H1 (cell line): ENCODE measurements at regions not wholly inside any gene's neighbourhood (a gene's known extent, or its start where the extent isn't known, plus 50 kb on each side); places are given as distances from the start of the nearest gene placed in this dataset.

Experiments used
- CTCF ChIA-PET: fragments of 300-600 bp; sonication (Branson Sonifier 250); formaldehyde crosslinking; loops from one replicate; lab custom pipeline; 2021; ENCODE audit not compliant: partially characterized antibody; lab: Charles Lee
- POLR2A ChIA-PET: fragments of 300-600 bp; sonication (Branson Sonifier 250); formaldehyde crosslinking; loops from one replicate; lab custom pipeline; 2021; ENCODE audit warnings: inconsistent platforms; ENCODE audit not compliant: partially characterized antibody; lab: Charles Lee
- DNase-seq, 2 experiments: peaks; one replicate each; pipeline versions ENCODE4 v3.0.0 to v3.0.0-alpha.2; 2010 to 2022; ENCODE audit warnings: low spot score in 2 of 2, low read depth in 1 of 2, mixed read lengths in 1 of 2
- FAIRE-seq: peaks from 2 replicates; lab custom pipeline; 2011; peaks lifted over from hg19 to GRCh38; lab: Jason Lieb, UNC
- H2AFZ ChIP-seq: 2 replicates; pipeline ENCODE4 v1.8.1; 2012; ENCODE audit warnings: low read length, inconsistent platforms
- H2AK5ac ChIP-seq: 2 replicates; pipeline ENCODE4 v1.6.1; 2013; ENCODE audit warnings: low read depth, low read length
- H2BK120ac ChIP-seq: replicated peaks from 2 replicates; pipeline ENCODE3; 2013; ENCODE audit warnings: low read depth, low read length, inconsistent platforms
- H2BK12ac ChIP-seq: 2 replicates; pipeline ENCODE4 v1.6.1; 2013; ENCODE audit warnings: low read depth, low read length
- H2BK15ac ChIP-seq: 2 replicates; pipeline ENCODE4 v1.6.1; 2013; ENCODE audit warnings: low read length
- H2BK20ac ChIP-seq: 2 replicates; pipeline ENCODE4 v1.6.1; 2013; ENCODE audit warnings: low read length
- H2BK5ac ChIP-seq: 2 replicates; pipeline ENCODE4 v1.6.1; 2013; ENCODE audit warnings: low read depth, low read length
- H3K14ac ChIP-seq: 2 replicates; pipeline ENCODE4 v1.6.1; 2013; ENCODE audit warnings: inconsistent platforms; ENCODE audit not compliant: insufficient read length
- H3K18ac ChIP-seq: 2 replicates; pipeline ENCODE4 v1.6.1; 2013; ENCODE audit warnings: low read length; ENCODE audit errors: extremely low read depth
- H3K23ac ChIP-seq: 2 replicates; pipeline ENCODE4 v1.6.1; 2013; ENCODE audit warnings: inconsistent platforms; ENCODE audit not compliant: insufficient read length
- H3K23me2 ChIP-seq: 2 replicates; pipeline ENCODE4 v1.6.1; 2013; ENCODE audit warnings: low read depth, low read length
- H3K27ac ChIP-seq: 2 replicates; pipeline ENCODE4 v1.6.1; 2011; ENCODE audit warnings: low read depth, low read length, inconsistent platforms
- H3K27me3 ChIP-seq, 4 experiments: replicated peaks in 1 of 4; 1 replicate in 1 of 4; 2 replicates in 3 of 4; pipeline versions ENCODE4 v1.6.1 to v1.8.1; 2011 to 2013; ENCODE audit warnings: low read length in 3 of 4, mild to moderate bottlenecking in 3 of 4, inconsistent platforms in 2 of 4, mixed read lengths in 2 of 4, moderate library complexity in 1 of 4; ENCODE audit not compliant: control insufficient read depth in 3 of 4, insufficient read depth in 3 of 4; ENCODE audit errors: extremely low read depth in 1 of 4
- H3K36me3 ChIP-seq, 4 experiments: 2 replicates each; pipeline versions ENCODE4 v1.6.1 to v1.8.1; 2011 to 2013; ENCODE audit warnings: mild to moderate bottlenecking in 4 of 4, low read length in 3 of 4, moderate library complexity in 2 of 4, control low read depth in 1 of 4, inconsistent platforms in 1 of 4; ENCODE audit not compliant: insufficient read depth in 4 of 4, control insufficient read depth in 2 of 4
- H3K4ac ChIP-seq: replicated peaks from 2 replicates; pipeline ENCODE3; 2013; ENCODE audit warnings: low read length, low read depth, mixed read lengths, inconsistent platforms; ENCODE audit not compliant: insufficient read length
- H3K4me1 ChIP-seq, 4 experiments: replicated peaks in 1 of 4; 1 replicate in 1 of 4; 2 replicates in 3 of 4; pipeline versions ENCODE4 v1.6.1 to v1.8.1; 2011 to 2013; ENCODE audit warnings: low read length in 3 of 4, inconsistent platforms in 2 of 4, mixed read lengths in 1 of 4; ENCODE audit not compliant: insufficient read depth in 4 of 4, control insufficient read depth in 3 of 4
- H3K4me2 ChIP-seq, 2 experiments: 2 replicates each; pipeline versions ENCODE4 v1.6.1 to v1.8.1; 2011 to 2013; ENCODE audit warnings: low read depth in 2 of 2, low read length in 2 of 2, control low read depth in 1 of 2, inconsistent platforms in 1 of 2, mild to moderate bottlenecking in 1 of 2; ENCODE audit not compliant: insufficient read depth in 1 of 2
- H3K4me3 ChIP-seq, 4 experiments: fragments of 200-600, 300-600 bp in 1 of 4; sonication (generic), shearing (Covaris generic), sonication (Bioruptor Twin) in 1 of 4; 2 replicates each; pipeline versions ENCODE4 v1.5.1 to v1.8.1; 2011 to 2016; ENCODE audit warnings: low read length in 4 of 4, low read depth in 3 of 4, control low read depth in 2 of 4, inconsistent platforms in 2 of 4, mild to moderate bottlenecking in 2 of 4, mixed read lengths in 1 of 4, moderate library complexity in 1 of 4; ENCODE audit not compliant: insufficient read depth in 2 of 4; ENCODE audit errors: extremely low read depth in 1 of 4
- H3K56ac ChIP-seq: replicated peaks from 2 replicates; pipeline ENCODE3; 2013; ENCODE audit warnings: low read depth, mild to moderate bottlenecking, mixed read lengths, low read length, inconsistent platforms; ENCODE audit not compliant: insufficient read length
- H3K79me1 ChIP-seq: 2 replicates; pipeline ENCODE4 v1.6.1; 2013; ENCODE audit warnings: low read depth, low read length, control low read depth
- H3K79me2 ChIP-seq, 2 experiments: 2 replicates each; pipeline versions ENCODE4 v1.6.1 to v1.8.1; 2012 to 2013; ENCODE audit warnings: low read length in 2 of 2, mild to moderate bottlenecking in 2 of 2, inconsistent platforms in 1 of 2; ENCODE audit not compliant: insufficient read depth in 2 of 2, control insufficient read depth in 1 of 2
- H3K9ac ChIP-seq, 4 experiments: replicated peaks in 1 of 4; 1 replicate in 1 of 4; 2 replicates in 3 of 4; pipeline versions ENCODE4 v1.6.1 to v1.8.1; 2011 to 2013; ENCODE audit warnings: low read depth in 3 of 4, low read length in 3 of 4, control low read depth in 2 of 4, mild to moderate bottlenecking in 2 of 4, moderate library complexity in 2 of 4, inconsistent platforms in 1 of 4; ENCODE audit errors: extremely low read depth in 1 of 4
- H3K9me3 ChIP-seq, 2 experiments: 2 replicates each; pipeline versions ENCODE4 v1.6.1 to v1.8.1; 2012 to 2013; ENCODE audit warnings: mild to moderate bottlenecking in 2 of 2, moderate library complexity in 2 of 2, control low read depth in 1 of 2, inconsistent platforms in 1 of 2, low read depth in 1 of 2, low read length in 1 of 2, mixed read lengths in 1 of 2; ENCODE audit not compliant: insufficient read depth in 2 of 2
- H4K20me1 ChIP-seq, 2 experiments: replicated peaks in 1 of 2; 2 replicates each; pipeline versions ENCODE3 to v1.8.1; 2011 to 2013; ENCODE audit warnings: inconsistent platforms in 2 of 2, low read length in 2 of 2, mild to moderate bottlenecking in 1 of 2; ENCODE audit not compliant: insufficient read depth in 2 of 2, control insufficient read depth in 1 of 2
- H4K5ac ChIP-seq: 2 replicates; pipeline ENCODE4 v1.6.1; 2013; ENCODE audit warnings: low read length, low read depth, mixed read lengths, inconsistent platforms; ENCODE audit not compliant: insufficient read length
- H4K8ac ChIP-seq: 2 replicates; pipeline ENCODE4 v1.8.0; 2013; ENCODE audit warnings: mild to moderate bottlenecking, moderate library complexity, low read length, inconsistent platforms; ENCODE audit not compliant: insufficient read depth; ENCODE audit errors: extremely low read depth
- H4K91ac ChIP-seq: replicated peaks from 2 replicates; pipeline ENCODE3; 2013; ENCODE audit warnings: low read length, mixed read lengths, inconsistent platforms; ENCODE audit not compliant: insufficient read length
- ASH2L ChIP-seq: fragments of 200-600, 300-600 bp; sonication (generic); IDR thresholded peaks from one replicate; pipeline ENCODE4 v1.7.1; 2017; ENCODE audit warnings: low read length
- ATF3 ChIP-seq: IDR thresholded peaks from 2 replicates; pipeline ENCODE4 v1.6.1; 2011; ENCODE audit warnings: low read depth, mild to moderate bottlenecking, low read length; ENCODE audit not compliant: insufficient read depth
- BCL11A ChIP-seq, 2 experiments: IDR thresholded peaks; one replicate each; pipeline ENCODE4 v1.6.1; 2011; ENCODE audit warnings: low read depth in 2 of 2, low read length in 2 of 2, mild to moderate bottlenecking in 2 of 2
- EZH2 ChIP-seq: fragments of 200-600 bp; sonication (generic); IDR thresholded peaks from 2 replicates; pipeline ENCODE4 v1.7.1; 2012; ENCODE audit warnings: low read depth, mild to moderate bottlenecking, moderate library complexity, low read length, inconsistent platforms; ENCODE audit not compliant: severe bottlenecking
- JUN ChIP-seq: IDR thresholded peaks from 2 replicates; pipeline ENCODE4 v1.6.1; 2011; ENCODE audit warnings: low read depth, mild to moderate bottlenecking, improper control_type of control experiment, low read length
- POLR2AphosphoS5 ChIP-seq: IDR thresholded peaks from 2 replicates; pipeline ENCODE4 v1.6.1; 2011; ENCODE audit warnings: low read depth, low read length
- RBBP5 ChIP-seq: IDR thresholded peaks from 2 replicates; pipeline ENCODE4 v1.7.1; 2012; ENCODE audit warnings: low read depth, mild to moderate bottlenecking, inconsistent platforms, low read length, moderate library complexity, borderline replicate concordance
- RNF2 ChIP-seq: fragments of 200-900, 300-1000 bp; sonication (generic); IDR thresholded peaks from 2 replicates; pipeline ENCODE4 v1.7.1; 2016; ENCODE audit warnings: borderline replicate concordance, low read depth, mild to moderate bottlenecking, antibody characterized with exemption, low read length; ENCODE audit not compliant: poor library complexity, severe bottlenecking; ENCODE audit errors: missing control alignments
- WGBS, 2 experiments: shearing (Covaris generic) in 1 of 2; methylation state at CpG; one replicate each; pipeline versions ENCODE4 v1.1.6 to v1.1.7; 2013 to 2015; ENCODE audit warnings: low lambda C conversion rate in 2 of 2, mixed read lengths in 2 of 2, inconsistent platforms in 1 of 2, low coverage in 1 of 2, missing lambda C conversion rate in 1 of 2; ENCODE audit not compliant: insufficient replicate concordance in 2 of 2, insufficient coverage in 1 of 2, insufficient read length in 1 of 2; ENCODE audit errors: extremely low coverage in 1 of 2, missing lambda C conversion rate in 1 of 2; 5-methylcytosine and 5-hydroxymethylcytosine counted together

GRCh38 chr20:48401359-48401758 lies 426.4 kb downstream of the PREX1 start:
- Histone ChIP-seq H3K4ac (no peak overlapping the region), H3K23ac (no peak overlapping the region), H4K91ac (no peak overlapping the region), H3K9me3 (no peaks in the 10 kb centered on the region), H3K27ac (no peak overlapping the region), H4K20me1 (no peaks in the 10 kb centered on the region), H3K23me2 (no peaks in the 10 kb centered on the region), H3K4me2 (no peak overlapping the region), H3K14ac (no peak overlapping the region), H4K5ac (no peak overlapping the region), H2BK12ac (no peak overlapping the region), H3K4me1 (peaks cover 0 to 2% (median under 1%) of the 10 kb centered on the region in 4 experiments; a peak in 5 of 7 replicates), H2BK5ac (no peak overlapping the region), H2BK120ac (no peak overlapping the region), H4K8ac (no peak overlapping the region), H3K79me2 (no peaks in the 10 kb centered on the region), H2BK15ac (no peak overlapping the region), H2AFZ (no peak overlapping the region), H3K36me3 (no peaks in the 10 kb centered on the region), H3K56ac (no peak overlapping the region), H3K9ac (no peak overlapping the region), H2AK5ac (no peak overlapping the region), H3K27me3 (no peaks in the 10 kb centered on the region; a peak in 1 of 7 replicates), H3K4me3 (no peak overlapping the region), H2BK20ac (no peak overlapping the region), H3K79me1 (no peaks in the 10 kb centered on the region), H3K18ac (no peak overlapping the region)
- no peak for FAIRE-seq
- CTCF ChIA-PET: interaction anchor here (0.7 to 3.3 kb wide), 2 partner anchors 48 to 219 kb away, joined by 7 to 24 read pairs; no protein-coding TSS in a partner anchor
- POLR2A ChIA-PET: no interaction called here
- 92% methylated on average over 6 of the region's 6 CpGs; no CpG with 5 or more reads in 1 of the 2 experiments for WGBS, 2 experiments
- DNase-seq: no peak
- TF ChIP-seq ATF3 (no peak), JUN (no peak), POLR2AphosphoS5 (no peak), EZH2 (no peak), BCL11A (IDR thresholded peaks at IDR 0.05; ENCODE audit: low read depth in 2 of 2, low read length in 2 of 2) (no peak), RNF2 (no peak), ASH2L (no peak), RBBP5 (no peak)
